ENCODE measurements at regions not wholly inside any gene's neighbourhood (a gene's known extent, or its start where the extent isn't known, plus 50 kb on each side); places are given as distances from the start of the nearest gene placed in this dataset.

DNA sequence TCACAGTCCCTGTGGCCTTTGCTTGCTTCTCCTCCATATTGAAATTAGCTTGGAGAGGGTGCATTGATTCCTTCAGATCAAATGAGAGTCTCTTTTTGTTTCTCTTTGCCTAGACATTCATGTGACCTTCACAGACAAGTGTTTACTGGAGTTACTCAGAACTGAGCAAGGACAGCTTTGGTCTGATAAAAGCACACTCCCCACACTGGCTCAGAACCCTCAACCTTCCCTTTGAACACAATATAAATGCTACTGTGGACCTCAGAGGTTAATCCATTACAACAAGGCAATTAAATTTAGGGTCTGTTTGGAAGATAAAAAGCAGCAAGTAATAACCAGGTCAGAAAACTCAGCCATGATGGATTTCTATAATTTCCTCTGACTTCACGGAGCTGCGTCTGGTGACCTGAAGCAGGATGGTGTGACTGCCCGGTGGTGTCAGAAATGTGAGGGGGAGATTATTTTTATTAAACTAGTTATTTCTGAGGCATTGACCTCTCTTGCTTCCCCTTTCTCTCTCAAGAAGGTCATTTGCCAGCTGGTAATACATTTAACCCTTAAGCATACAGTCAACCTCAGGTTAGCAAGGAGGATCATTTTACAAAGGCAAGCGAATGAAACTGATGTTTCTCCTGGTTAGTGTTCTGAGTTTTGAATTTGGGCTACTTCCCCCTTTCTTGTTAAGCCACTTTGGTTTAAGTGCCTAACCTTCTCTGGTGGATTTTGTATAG is 208.2 kb downstream of the CLIC5 start:
- TF ChIP-seq, protein P1, sequence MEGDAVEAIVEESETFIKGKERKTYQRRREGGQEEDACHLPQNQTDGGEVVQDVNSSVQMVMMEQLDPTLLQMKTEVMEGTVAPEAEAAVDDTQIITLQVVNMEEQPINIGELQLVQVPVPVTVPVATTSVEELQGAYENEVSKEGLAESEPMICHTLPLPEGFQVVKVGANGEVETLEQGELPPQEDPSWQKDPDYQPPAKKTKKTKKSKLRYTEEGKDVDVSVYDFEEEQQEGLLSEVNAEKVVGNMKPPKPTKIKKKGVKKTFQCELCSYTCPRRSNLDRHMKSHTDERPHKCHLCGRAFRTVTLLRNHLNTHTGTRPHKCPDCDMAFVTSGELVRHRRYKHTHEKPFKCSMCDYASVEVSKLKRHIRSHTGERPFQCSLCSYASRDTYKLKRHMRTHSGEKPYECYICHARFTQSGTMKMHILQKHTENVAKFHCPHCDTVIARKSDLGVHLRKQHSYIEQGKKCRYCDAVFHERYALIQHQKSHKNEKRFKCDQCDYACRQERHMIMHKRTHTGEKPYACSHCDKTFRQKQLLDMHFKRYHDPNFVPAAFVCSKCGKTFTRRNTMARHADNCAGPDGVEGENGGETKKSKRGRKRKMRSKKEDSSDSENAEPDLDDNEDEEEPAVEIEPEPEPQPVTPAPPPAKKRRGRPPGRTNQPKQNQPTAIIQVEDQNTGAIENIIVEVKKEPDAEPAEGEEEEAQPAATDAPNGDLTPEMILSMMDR (conservative IDR thresholded peaks at IDR 0.05; ENCODE audit: low read depth, low read length), result no peak
- no peak overlapping the region for H3K4me3 ChIP-seq (ENCODE audit: low read length)
- no peak for DNase-seq (ENCODE audit: low read depth)

DNA sequence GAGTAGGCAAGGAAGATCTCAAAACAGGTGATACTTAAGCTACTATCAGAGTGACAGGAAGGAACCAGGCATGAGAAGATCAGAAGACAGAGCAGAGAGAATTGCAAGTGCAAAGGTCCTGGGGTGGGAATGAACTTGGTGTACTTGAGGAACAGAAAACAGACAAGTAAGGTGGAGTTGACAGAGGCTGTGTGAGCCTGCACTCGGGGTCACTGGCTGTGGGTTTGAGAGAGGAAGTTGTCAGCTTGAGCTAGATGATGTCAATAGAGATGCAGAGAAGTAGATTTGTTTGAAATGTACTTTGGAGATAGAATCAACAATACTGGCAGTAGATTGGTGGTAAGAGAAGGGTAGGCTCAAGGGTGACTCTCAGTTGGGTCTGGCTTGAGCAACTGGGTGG is 209.5 kb downstream of the CLIC5 start:
- no peak for DNase-seq (ENCODE audit: low read depth)
- no peak overlapping the region for H3K4me3 ChIP-seq (ENCODE audit: low read length)
- TF ChIP-seq, protein P1 (conservative IDR thresholded peaks at IDR 0.05; ENCODE audit: low read depth, low read length), result no peak

DNA sequence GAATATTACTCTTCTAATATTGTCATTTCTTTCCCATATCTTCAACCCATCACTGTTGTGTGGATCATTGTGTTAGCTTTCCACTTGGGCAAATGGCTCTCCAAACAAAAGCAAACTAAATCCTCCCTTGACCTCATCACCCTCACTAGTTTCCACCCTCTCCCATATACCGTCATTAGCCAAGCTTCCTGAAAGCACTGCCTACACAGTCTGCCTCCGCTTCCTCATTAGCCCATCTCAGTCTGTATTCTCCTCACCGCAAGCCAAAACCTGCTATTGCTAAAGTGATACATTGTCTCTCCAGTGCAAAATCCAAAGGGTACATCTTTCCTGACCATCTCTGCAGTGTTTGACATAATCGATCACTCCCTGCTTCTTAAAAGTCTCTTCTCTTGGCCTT is 212.6 kb downstream of the CLIC5 start:
- DNase-seq (ENCODE audit: low read depth), result no peak
- H3K4me3 ChIP-seq (ENCODE audit: low read length), result no peak overlapping the region
- TF ChIP-seq, protein P1 (conservative IDR thresholded peaks at IDR 0.05; ENCODE audit: low read depth, low read length), result no peak

DNA sequence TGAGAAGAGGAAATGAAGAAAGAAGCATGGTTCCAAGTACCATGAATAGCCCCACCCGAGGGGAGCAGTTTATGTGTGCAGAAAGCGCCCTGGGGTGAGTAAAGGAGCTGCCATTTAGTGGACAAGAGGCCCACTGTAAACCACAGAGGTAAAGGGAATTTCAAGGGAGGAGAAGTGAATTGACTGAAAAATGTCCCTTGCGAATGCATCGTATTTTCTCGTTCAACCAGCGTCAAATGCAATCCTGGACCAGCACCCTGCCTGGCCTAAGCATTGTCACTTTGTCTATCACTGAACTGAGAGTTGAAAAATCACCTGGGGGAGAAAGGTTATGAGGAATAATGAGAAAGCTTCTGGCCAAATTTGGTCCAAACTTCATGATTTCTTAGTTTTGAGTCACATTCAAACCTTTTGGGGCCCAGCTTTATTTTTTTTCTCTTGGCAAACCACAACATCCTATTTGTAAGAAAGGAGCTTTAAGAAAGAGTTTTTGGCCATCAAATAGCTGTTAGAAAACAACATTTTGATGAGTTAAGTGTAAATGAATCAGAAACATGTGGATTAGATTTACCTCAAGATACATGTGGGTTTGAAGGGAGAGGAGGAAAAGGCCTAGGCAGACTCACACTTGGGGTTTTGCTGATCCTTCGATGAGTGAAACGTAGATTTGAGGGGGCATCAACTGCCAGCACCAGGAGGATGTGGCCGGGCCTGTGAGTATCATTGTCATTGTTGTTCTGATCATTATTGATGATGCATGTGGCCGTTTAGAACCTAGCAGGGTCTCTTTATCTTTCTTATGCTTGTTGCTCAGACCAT is 214.0 kb downstream of the CLIC5 start:
- DNase-seq (ENCODE audit: low read depth), result no peak
- TF ChIP-seq, protein P1 (conservative IDR thresholded peaks at IDR 0.05; ENCODE audit: low read depth, low read length), result no peak
- H3K4me3 ChIP-seq (ENCODE audit: low read length), result no peak overlapping the region

DNA sequence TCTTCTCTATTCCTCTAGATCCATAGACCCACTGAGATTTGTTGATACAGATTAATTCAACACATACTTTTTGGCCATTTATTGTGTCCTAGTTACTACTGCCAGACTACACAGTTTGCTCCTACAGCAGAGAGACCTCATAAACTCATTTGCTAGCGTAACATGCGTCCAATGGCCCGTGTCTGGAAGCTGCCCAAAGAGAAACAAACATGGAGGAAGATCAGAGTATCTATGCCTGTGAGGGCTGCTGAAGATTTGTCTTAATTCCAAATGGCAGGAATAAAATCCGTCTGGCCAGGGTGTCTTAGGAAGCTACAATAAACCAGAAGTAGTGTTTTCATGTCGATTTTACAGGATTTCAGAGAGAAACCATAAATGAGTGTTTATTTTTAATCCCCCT is 214.7 kb downstream of the CLIC5 start:
- no peak overlapping the region for H3K4me3 ChIP-seq (ENCODE audit: low read length)
- TF ChIP-seq, protein P1 (conservative IDR thresholded peaks at IDR 0.05; ENCODE audit: low read depth, low read length), result no peak
- DNase-seq (ENCODE audit: low read depth), result no peak

DNA sequence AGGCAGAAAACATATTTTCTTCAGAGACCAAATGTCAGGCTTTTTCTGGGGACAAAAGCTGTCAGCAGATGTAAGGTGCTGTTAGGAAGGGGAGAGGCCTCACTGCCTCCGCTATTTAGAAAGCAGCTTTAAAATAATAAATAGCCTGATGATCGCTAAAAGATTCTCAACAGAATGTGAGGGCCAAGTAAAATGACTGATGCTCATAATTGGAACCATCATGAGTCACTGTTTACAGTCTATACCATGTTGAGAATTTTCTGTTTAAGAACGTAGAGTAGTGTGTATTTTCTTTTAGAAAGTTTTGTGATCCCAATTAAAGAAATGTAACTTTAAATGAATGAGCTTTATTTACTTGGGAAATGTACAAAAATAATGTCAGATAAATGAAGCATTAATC is 220.0 kb downstream of the CLIC5 start:
- TF ChIP-seq, protein P1 (conservative IDR thresholded peaks at IDR 0.05; ENCODE audit: low read depth, low read length), result no peak
- H3K4me3 ChIP-seq (ENCODE audit: low read length), result no peak overlapping the region

DNA sequence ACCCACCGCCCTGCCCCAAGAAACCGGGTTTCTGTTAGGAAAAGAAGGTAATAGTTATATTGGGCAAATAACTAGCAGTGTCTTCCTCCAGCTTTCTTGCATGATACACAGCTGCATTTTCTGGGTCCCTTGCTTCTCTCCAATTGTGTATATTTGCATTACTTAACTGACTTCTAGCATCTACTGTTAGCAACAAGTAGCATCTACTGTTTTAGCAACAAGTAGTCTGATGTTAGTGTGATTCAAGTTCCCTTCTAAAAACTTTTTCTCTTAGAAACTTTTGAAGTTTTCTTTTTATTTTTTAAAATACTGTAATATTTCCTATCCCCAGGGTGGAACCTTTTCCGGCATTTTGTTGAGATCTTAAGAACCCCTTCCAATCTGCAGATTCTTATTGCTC is 221.2 kb downstream of the CLIC5 start:
- TF ChIP-seq, protein P1 (conservative IDR thresholded peaks at IDR 0.05; ENCODE audit: low read depth, low read length), result no peak
- H3K4me3 ChIP-seq (ENCODE audit: low read length), result no peak overlapping the region
- DNase-seq (ENCODE audit: low read depth), result no peak

More for the DNA sequence above, 220.0 kb downstream of the CLIC5 start:
- no peak for DNase-seq (ENCODE audit: low read depth)
